HCT116 (cell line): ENCODE measurements at regions not wholly inside any gene's neighbourhood (a gene's known extent, or its start where the extent isn't known, plus 50 kb on each side); places are given as distances from the start of the nearest gene placed in this dataset.

Experiments used
- ATAC-seq: fragments of 200-7000 bp; cut with Tn5 transposase; 2 replicates; pipeline ENCODE4 v1.9.1; 2020; ENCODE audit warnings: mild to moderate bottlenecking, moderate library complexity
- BruUV-seq: library from RNA; stranded (reverse); fragments of 400-500 nt; replicated peaks from 2 replicates; lab custom pipeline; 2021; lab: Mats Ljungman, UMichigan
- CTCF ChIA-PET: fragments of 300-600 bp; sonication (Branson Sonifier 250); formaldehyde crosslinking; loops from one replicate; lab custom pipeline; 2021; ENCODE audit warnings: antibody characterized with exemption; lab: Charles Lee
- POLR2A ChIA-PET: fragments of 300-600, 350-600 bp; sonication (Branson Sonifier 250); formaldehyde crosslinking; loops from one replicate; lab custom pipeline; 2021; ENCODE audit warnings: antibody characterized with exemption; lab: Charles Lee
- RAD21 ChIA-PET, 2 experiments: fragments of 300-600 bp; sonication (Branson Sonifier 250); formaldehyde crosslinking; loops; one replicate each; lab custom pipeline; 2023; ENCODE audit warnings: low total read pairs in 2 of 2; ENCODE audit not compliant: uncharacterized antibody in 2 of 2, unreplicated experiment in 2 of 2, low non-redundant PET in 1 of 2; lab: Charles Lee
- DNase-seq: peaks from one replicate; pipeline ENCODE4 v3.0.0-alpha.2; 2010; ENCODE audit warnings: low read depth, low spot score
- H2AFZ ChIP-seq: fragments of 200-600 bp; shearing (Covaris generic), sonication (generic); 2 replicates; pipeline ENCODE4 v1.6.1; 2017; ENCODE audit warnings: low read depth, mixed run types, mixed read lengths, antibody characterized with exemption, low read length; ENCODE audit not compliant: poor library complexity, severe bottlenecking
- H3K27ac ChIP-seq: 2 replicates; pipeline ENCODE4 v1.5.1; 2012; ENCODE audit warnings: low read depth, low read length
- H3K27me3 ChIP-seq: fragments of 200-600 bp; sonication (generic); 2 replicates; pipeline ENCODE4 v1.6.1; 2016; ENCODE audit warnings: mixed run types, low read length, mixed read lengths; ENCODE audit not compliant: insufficient read depth
- H3K36me3 ChIP-seq, 2 experiments: fragments of 200-500 bp in 1 of 2; fragments of 200-600 bp in 1 of 2; sonication (Bioruptor generic) in 1 of 2; sonication (generic) in 1 of 2; 2 replicates each; pipeline versions ENCODE4 v1.5.1 to v1.6.1; 2014 to 2016; ENCODE audit warnings: low read length in 2 of 2, inconsistent platforms in 1 of 2, mixed read lengths in 1 of 2, mixed run types in 1 of 2; ENCODE audit not compliant: insufficient read depth in 2 of 2, control insufficient read depth in 1 of 2
- H3K4me1 ChIP-seq, 2 experiments: fragments of 200-600 bp in 1 of 2; sonication (generic) in 1 of 2; 2 replicates each; pipeline versions ENCODE4 v1.5.1 to v1.6.1; 2012 to 2017; ENCODE audit warnings: low read length in 2 of 2, inconsistent platforms in 1 of 2, mild to moderate bottlenecking in 1 of 2, mixed read lengths in 1 of 2, mixed run types in 1 of 2, moderate library complexity in 1 of 2; ENCODE audit not compliant: insufficient read depth in 2 of 2, control insufficient read depth in 1 of 2
- H3K4me2 ChIP-seq: fragments of 200-600 bp; sonication (generic); 2 replicates; pipeline ENCODE4 v1.6.1; 2017; ENCODE audit warnings: mixed run types, low read length, mixed read lengths
- H3K4me3 ChIP-seq, 2 experiments: fragments of 200-600 bp in 1 of 2; sonication (generic) in 1 of 2; replicated peaks in 1 of 2; 2 replicates each; pipeline ENCODE4 v1.5.1; 2011 to 2016; ENCODE audit warnings: low read length in 2 of 2, control low read depth in 1 of 2, low read depth in 1 of 2, mild to moderate bottlenecking in 1 of 2, mixed read lengths in 1 of 2, mixed run types in 1 of 2
- H3K79me2 ChIP-seq: fragments of 200-600 bp; sonication (generic); 2 replicates; pipeline ENCODE4 v1.6.1; 2017; ENCODE audit warnings: mild to moderate bottlenecking, mixed run types, low read length, moderate library complexity, mixed read lengths; ENCODE audit not compliant: insufficient read depth
- H3K9ac ChIP-seq: fragments of 200-600 bp; sonication (generic); 2 replicates; pipeline ENCODE4 v1.6.1; 2016; ENCODE audit warnings: low read length, mixed read lengths
- H3K9me2 ChIP-seq: fragments of 200-600 bp; sonication (generic), shearing (Covaris generic); 2 replicates; pipeline ENCODE4 v1.6.1; 2017; ENCODE audit warnings: mixed run types, mild to moderate bottlenecking, moderate library complexity; ENCODE audit not compliant: insufficient read depth
- H3K9me3 ChIP-seq, 2 experiments: fragments of 200-500 bp in 1 of 2; fragments of 200-600 bp in 1 of 2; sonication (Bioruptor generic) in 1 of 2; sonication (generic) in 1 of 2; 2 replicates each; pipeline ENCODE4 v1.6.1; 2014 to 2017; ENCODE audit warnings: low read length in 2 of 2, mixed read lengths in 2 of 2, inconsistent platforms in 1 of 2, low read depth in 1 of 2, mild to moderate bottlenecking in 1 of 2, mixed run types in 1 of 2, moderate library complexity in 1 of 2; ENCODE audit not compliant: control insufficient read depth in 1 of 2, insufficient read depth in 1 of 2
- H4K20me1 ChIP-seq: fragments of 200-600 bp; sonication (generic), shearing (Covaris generic); 2 replicates; pipeline ENCODE4 v1.6.1; 2017; ENCODE audit warnings: mixed run types, mild to moderate bottlenecking, moderate library complexity; ENCODE audit not compliant: insufficient read depth
- CEBPB ChIP-seq: IDR thresholded peaks from 2 replicates; pipeline ENCODE4 v1.6.1; 2012; ENCODE audit warnings: low read depth
- EGR1 ChIP-seq: IDR thresholded peaks from 2 replicates; pipeline ENCODE4 v1.6.1; 2012; ENCODE audit warnings: low read depth
- ELF1 ChIP-seq: IDR thresholded peaks from 2 replicates; pipeline ENCODE4 v1.6.1; 2012; ENCODE audit warnings: low read depth, borderline replicate concordance
- EZH2 ChIP-seq: fragments of 200-600 bp; sonication (generic); IDR thresholded peaks from 2 replicates; pipeline ENCODE4 v1.6.1; 2017; ENCODE audit warnings: antibody characterized with exemption, mixed run types
- EZH2phosphoT487 ChIP-seq: fragments of 200-600 bp; IDR thresholded peaks from 2 replicates; pipeline ENCODE4 v1.6.1; 2018; ENCODE audit warnings: antibody characterized with exemption, borderline replicate concordance
- FOSL1 ChIP-seq: IDR thresholded peaks from 2 replicates; pipeline ENCODE4 v1.6.1; 2012; ENCODE audit warnings: low read depth
- POLR2AphosphoS5 ChIP-seq: IDR thresholded peaks from 2 replicates; pipeline ENCODE4 v1.6.1; 2011; ENCODE audit warnings: mild to moderate bottlenecking, low read depth, low read length, moderate library complexity
- RAD21 ChIP-seq: IDR thresholded peaks from 2 replicates; pipeline ENCODE4 v1.6.1; 2012; ENCODE audit warnings: low read depth, mild to moderate bottlenecking
- SIN3A ChIP-seq: IDR thresholded peaks from 2 replicates; pipeline ENCODE4 v1.6.1; 2012; ENCODE audit warnings: low read depth
- SRF ChIP-seq: IDR thresholded peaks from 2 replicates; pipeline ENCODE4 v1.6.1; 2012; ENCODE audit warnings: low read depth
- TCF7L2 ChIP-seq: IDR thresholded peaks from 2 replicates; pipeline ENCODE4 v1.7.0; 2011; ENCODE audit warnings: borderline replicate concordance, inconsistent platforms; ENCODE audit not compliant: insufficient read depth, insufficient read length; ENCODE audit errors: extremely low read depth
- ZNF274 ChIP-seq: fragments of 200-500 bp; sonication (Bioruptor generic); IDR thresholded peaks from 2 replicates; pipeline ENCODE4 v1.6.1; 2014; ENCODE audit warnings: mild to moderate bottlenecking, low read depth, low read length, inconsistent platforms
- intact Hi-C: fragments of 100-400 bp; cut with micrococcal nuclease; formaldehyde crosslinking; loops from 2 replicates; pipeline ENCODE4 v1.10.0; 2022
- TF ChIP-seq, protein P1 (sequence below): IDR thresholded peaks from 2 replicates; pipeline ENCODE4 v1.6.1; 2012
- TF ChIP-seq, protein P2 (sequence below), 3 experiments: fragments of 200-600 bp in 1 of 3; sonication (generic) in 1 of 3; IDR thresholded peaks in 2 of 3; conservative IDR thresholded peaks in 1 of 3; 2 replicates each; pipeline ENCODE4 v1.5.1; 2012 to 2017; ENCODE audit warnings: low read depth in 2 of 3, low read length in 2 of 3, antibody characterized with exemption in 1 of 3, borderline replicate concordance in 1 of 3, control low read depth in 1 of 3, mild to moderate bottlenecking in 1 of 3, mixed read lengths in 1 of 3, mixed run types in 1 of 3, moderate library complexity in 1 of 3; ENCODE audit not compliant: insufficient read depth in 1 of 3

GRCh38 chr10:55746002-55746401, 615.1 kb downstream of the ZWINT start:
- no peak overlapping the region for H3K4me2 ChIP-seq
- H3K9me2 ChIP-seq, result no peaks in the 10 kb centered on the region
- H2AFZ ChIP-seq, result no peak overlapping the region
- no TSS peak for BruUV-seq
- intact Hi-C loops, result no loop called here
- DNase-seq (no peak), ATAC-seq (no peak)
- no peak overlapping the region for H3K27ac ChIP-seq
- H4K20me1 ChIP-seq, result no peaks in the 10 kb centered on the region
- no peaks in the 10 kb centered on the region for H3K36me3 ChIP-seq
- no peaks in the 10 kb centered on the region for H3K79me2 ChIP-seq
- POLR2A ChIA-PET, result no interaction called here
- peaks cover 0 to 9% of the 10 kb centered on the region in 2 experiments; a peak in 1 of 4 replicates for H3K9me3 ChIP-seq
- H3K9ac ChIP-seq, result no peak overlapping the region
- H3K4me1 ChIP-seq, result no peaks in the 10 kb centered on the region
- CTCF ChIA-PET, result no interaction called here
- no peaks in the 10 kb centered on the region for H3K27me3 ChIP-seq
- RAD21 ChIA-PET, result no interaction called here
- no peak overlapping the region for H3K4me3 ChIP-seq
- TF ChIP-seq ZNF274 (no peak), TCF7L2 (no peak), CEBPB (no peak), EZH2 (no peak), EGR1 (no peak), FOSL1 (no peak), SRF (no peak)
- TF ChIP-seq, protein P1, sequence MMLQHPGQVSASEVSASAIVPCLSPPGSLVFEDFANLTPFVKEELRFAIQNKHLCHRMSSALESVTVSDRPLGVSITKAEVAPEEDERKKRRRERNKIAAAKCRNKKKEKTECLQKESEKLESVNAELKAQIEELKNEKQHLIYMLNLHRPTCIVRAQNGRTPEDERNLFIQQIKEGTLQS, result no peak
- TF ChIP-seq, protein P2, sequence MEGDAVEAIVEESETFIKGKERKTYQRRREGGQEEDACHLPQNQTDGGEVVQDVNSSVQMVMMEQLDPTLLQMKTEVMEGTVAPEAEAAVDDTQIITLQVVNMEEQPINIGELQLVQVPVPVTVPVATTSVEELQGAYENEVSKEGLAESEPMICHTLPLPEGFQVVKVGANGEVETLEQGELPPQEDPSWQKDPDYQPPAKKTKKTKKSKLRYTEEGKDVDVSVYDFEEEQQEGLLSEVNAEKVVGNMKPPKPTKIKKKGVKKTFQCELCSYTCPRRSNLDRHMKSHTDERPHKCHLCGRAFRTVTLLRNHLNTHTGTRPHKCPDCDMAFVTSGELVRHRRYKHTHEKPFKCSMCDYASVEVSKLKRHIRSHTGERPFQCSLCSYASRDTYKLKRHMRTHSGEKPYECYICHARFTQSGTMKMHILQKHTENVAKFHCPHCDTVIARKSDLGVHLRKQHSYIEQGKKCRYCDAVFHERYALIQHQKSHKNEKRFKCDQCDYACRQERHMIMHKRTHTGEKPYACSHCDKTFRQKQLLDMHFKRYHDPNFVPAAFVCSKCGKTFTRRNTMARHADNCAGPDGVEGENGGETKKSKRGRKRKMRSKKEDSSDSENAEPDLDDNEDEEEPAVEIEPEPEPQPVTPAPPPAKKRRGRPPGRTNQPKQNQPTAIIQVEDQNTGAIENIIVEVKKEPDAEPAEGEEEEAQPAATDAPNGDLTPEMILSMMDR (IDR thresholded peaks at IDR 0.05 in 2 of 3, conservative IDR thresholded peaks at IDR 0.05 in 1 of 3; ENCODE audit: borderline replicate concordance in 1 of 3, insufficient read depth in 1 of 3, low read depth in 2 of 3, low read length in 2 of 3), result no peak

DNA sequence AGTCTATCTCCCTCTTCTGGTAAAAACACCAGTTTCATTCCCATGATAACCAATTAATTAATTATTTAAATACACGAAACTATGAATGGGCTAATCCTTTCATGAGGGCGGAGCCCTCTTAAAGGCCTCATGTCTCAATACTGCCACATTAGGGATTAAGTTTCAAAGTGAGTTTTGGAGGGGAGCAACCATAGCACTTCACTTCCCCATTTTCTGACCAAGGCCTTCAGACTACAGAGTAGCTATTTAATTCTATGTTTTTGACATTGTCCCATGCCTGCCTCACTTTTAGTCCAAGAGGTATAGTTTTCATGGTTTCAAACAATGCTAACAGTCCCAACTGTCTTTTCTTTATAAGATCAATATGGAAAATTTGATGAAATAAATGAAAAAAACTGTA, 618.6 kb downstream of the ZWINT start:
- Histone ChIP-seq H3K9me2 (no peaks in the 10 kb centered on the region), H3K4me1 (no peaks in the 10 kb centered on the region), H3K36me3 (no peaks in the 10 kb centered on the region), H3K9me3 (peaks cover 3 to 6% of the 10 kb centered on the region in 2 experiments; a peak in 3 of 4 replicates), H3K4me2 (no peak overlapping the region), H3K79me2 (no peaks in the 10 kb centered on the region), H3K4me3 (no peak overlapping the region), H2AFZ (no peak overlapping the region), H4K20me1 (no peaks in the 10 kb centered on the region), H3K9ac (no peak overlapping the region), H3K27me3 (no peaks in the 10 kb centered on the region), H3K27ac (no peak overlapping the region)
- BruUV-seq, result no TSS peak
- intact Hi-C loops, result no loop called here
- DNase-seq (no peak), ATAC-seq (no peak)
- CTCF ChIA-PET, result no interaction called here
- POLR2A ChIA-PET, result no interaction called here
- RAD21 ChIA-PET, result no interaction called here
- TF ChIP-seq CEBPB (no peak), POLR2AphosphoS5 (no peak), RAD21 (no peak), FOSL1 (no peak), SIN3A (no peak), ELF1 (no peak), EZH2phosphoT487 (no peak), TCF7L2 (no peak)
